ENCODE measurements at regions not wholly inside any gene's neighbourhood (a gene's known extent, or its start where the extent isn't known, plus 50 kb on each side); places are given as distances from the start of the nearest gene placed in this dataset.

GRCh38 chr13:33752094-33752493, 65.9 kb upstream of the RFC3 start:
- DNase-seq (ENCODE audit: low read depth): no peak

GRCh38 chr13:33752597-33752996, 65.4 kb upstream of the RFC3 start:
- DNase-seq (ENCODE audit: low read depth): no peak

GRCh38 chr13:33756929-33757328, 61.0 kb upstream of the RFC3 start:
- no peak for DNase-seq (ENCODE audit: low read depth)

- no peak for DNase-seq (ENCODE audit: low read depth)
These were observed 60.2 kb upstream of the RFC3 start for GRCh38 chr13:33757713-33758112.

GRCh38 chr13:33758113-33758512, 59.8 kb upstream of the RFC3 start:
- no peak for DNase-seq (ENCODE audit: low read depth)

- DNase-seq (ENCODE audit: low read depth): no peak
These were observed 56.2 kb upstream of the RFC3 start for GRCh38 chr13:33761740-33762139.

GRCh38 chr13:33763021-33763420, 54.9 kb upstream of the RFC3 start:
- DNase-seq (ENCODE audit: low read depth): no peak

- no peak for DNase-seq (ENCODE audit: low read depth)
These were observed 53.2 kb upstream of the RFC3 start for GRCh38 chr13:33764716-33765115.

- DNase-seq (ENCODE audit: low read depth): no peak
These were observed 51.4 kb upstream of the RFC3 start for GRCh38 chr13:33766329-33767123.

GRCh38 chr13:33767140-33767539, 50.8 kb upstream of the RFC3 start:
- no peak for DNase-seq (ENCODE audit: low read depth)

Data from GM04504 (cell line).